Stomach (tissue), 4 donors: ENCODE measurements at regions not wholly inside any gene's neighbourhood (a gene's known extent, or its start where the extent isn't known, plus 50 kb on each side); places are given as distances from the start of the nearest gene placed in this dataset.

Experiments
- CTCF ChIP-seq, 7 experiments: fragments of 450-650 bp in 4 of 7; fragments of 200-600 bp in 3 of 7; sonication (generic) in 3 of 7; IDR thresholded peaks; one replicate each; pipeline ENCODE4 v1.5.1; 2016 to 2019; ENCODE audit warnings: antibody characterized with exemption in 7 of 7, control low read depth in 2 of 7, mild to moderate bottlenecking in 1 of 7
- EP300 ChIP-seq: sonication (generic); formaldehyde crosslinking; IDR thresholded peaks from one replicate; pipeline ENCODE4 v1.6.1; 2017; ENCODE audit warnings: antibody characterized with exemption
- POLR2A ChIP-seq, 4 donors: fragments of 450-650 bp; IDR thresholded peaks; one replicate each; pipeline ENCODE4 v1.6.1; 2016; ENCODE audit warnings: antibody characterized with exemption in 4 of 4, control low read depth in 2 of 4, mild to moderate bottlenecking in 1 of 4, moderate library complexity in 1 of 4

DNA sequence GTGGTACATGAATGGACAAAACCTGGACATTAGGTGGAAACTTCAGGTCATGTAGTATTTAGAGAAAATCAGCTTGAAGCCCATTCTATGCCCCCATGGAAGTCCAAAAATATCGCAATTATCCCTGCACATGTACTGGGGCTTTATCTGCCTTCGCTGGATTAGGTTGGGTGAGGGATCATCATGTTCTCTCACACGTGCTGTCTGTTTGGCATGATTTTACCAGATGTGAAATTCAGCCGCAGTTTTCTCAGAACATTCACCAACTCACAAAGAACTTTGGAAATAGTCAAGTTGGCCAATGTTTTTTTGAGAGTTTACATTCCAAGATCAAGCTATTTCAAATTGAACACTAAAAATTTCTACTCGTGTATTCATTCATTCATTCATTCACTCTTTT lies 459.8 kb upstream of the CITED2 start:
- TF ChIP-seq EP300: no peak
- TF ChIP-seq POLR2A (IDR thresholded peaks at IDR 0.05): no peak
- no peak for TF ChIP-seq CTCF (IDR thresholded peaks at IDR 0.05)
